ENCODE measurements at regions not wholly inside any gene's neighbourhood (a gene's known extent, or its start where the extent isn't known, plus 50 kb on each side); places are given as distances from the start of the nearest gene placed in this dataset.

- peak; percentile 88 for TF ChIP-seq FOSL2 (CRISPR knock-in tag; IDR thresholded peaks at IDR 0.05)
- no peak for TF ChIP-seq POLR2AphosphoS2 (IDR thresholded peaks at IDR 0.05; ENCODE audit: low read depth, low read length)
- no peak for TF ChIP-seq CTCF (CRISPR knock-in tag; IDR thresholded peaks at IDR 0.05)
- TF ChIP-seq PRDM10 (CRISPR knock-in tag; IDR thresholded peaks at IDR 0.05; ENCODE audit: low read depth) = no peak
- TF ChIP-seq ZSCAN22 (CRISPR knock-in tag; IDR thresholded peaks at IDR 0.05) = no peak
- TF ChIP-seq SRSF1 (optimal IDR thresholded peaks at IDR 0.05; ENCODE audit: low read depth, low read length) = no peak
- TF ChIP-seq FOXP1 (IDR thresholded peaks at IDR 0.05) = no peak
- TF ChIP-seq FOXP1 (CRISPR knock-in tag; IDR thresholded peaks at IDR 0.05) = no peak
- no peak for TF ChIP-seq EP300 (IDR thresholded peaks at IDR 0.05; ENCODE audit: low read depth in 2 of 2, low read length in 2 of 2)
- TF ChIP-seq EP300 (CRISPR knock-in tag; IDR thresholded peaks at IDR 0.05; ENCODE audit: borderline replicate concordance) = no peak
- no peak for TF ChIP-seq ZNF7 (CRISPR knock-in tag; IDR thresholded peaks at IDR 0.05)
- TF ChIP-seq MXD4 (CRISPR knock-in tag; IDR thresholded peaks at IDR 0.05) = no peak
- TF ChIP-seq PCBP2 (optimal IDR thresholded peaks at IDR 0.05; ENCODE audit: low read depth, low read length, poor library complexity, severe bottlenecking) = no peak
Observed at GRCh38 chr11:70935006-70935768, 317.2 kb downstream of the SHANK2 start.
